ENCODE measurements at regions not wholly inside any gene's neighbourhood (a gene's known extent, or its start where the extent isn't known, plus 50 kb on each side); places are given as distances from the start of the nearest gene placed in this dataset.
"Not testable (repeated sequence)": the region's sequence is repeated elsewhere in the genome, so short reads cannot be mapped to it uniquely, and the experiment has no call there.

DNA sequence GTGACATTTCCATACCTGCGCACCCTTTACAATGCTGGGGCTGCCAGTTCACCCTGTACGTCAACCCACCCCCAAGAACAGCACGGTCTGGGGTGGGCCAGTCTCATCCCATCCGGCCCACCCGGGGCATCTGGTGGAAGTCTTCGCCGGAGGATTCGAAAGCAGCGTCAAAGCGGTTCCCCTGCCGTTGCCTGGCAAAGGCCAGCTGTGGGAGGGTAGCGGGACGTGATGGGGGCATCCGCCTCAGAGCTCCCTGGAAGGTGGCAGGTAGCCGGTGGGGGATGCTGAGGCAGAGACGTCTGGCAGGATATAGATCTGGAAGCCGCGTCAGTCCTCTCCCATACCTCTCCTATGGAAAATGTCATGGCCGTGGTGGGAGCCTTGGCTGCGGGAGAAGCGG is 749.1 kb upstream of the DEFB115 start:
- DNase-seq (ENCODE audit: low read depth in 2 of 2) = not testable (repeated sequence)

DNA sequence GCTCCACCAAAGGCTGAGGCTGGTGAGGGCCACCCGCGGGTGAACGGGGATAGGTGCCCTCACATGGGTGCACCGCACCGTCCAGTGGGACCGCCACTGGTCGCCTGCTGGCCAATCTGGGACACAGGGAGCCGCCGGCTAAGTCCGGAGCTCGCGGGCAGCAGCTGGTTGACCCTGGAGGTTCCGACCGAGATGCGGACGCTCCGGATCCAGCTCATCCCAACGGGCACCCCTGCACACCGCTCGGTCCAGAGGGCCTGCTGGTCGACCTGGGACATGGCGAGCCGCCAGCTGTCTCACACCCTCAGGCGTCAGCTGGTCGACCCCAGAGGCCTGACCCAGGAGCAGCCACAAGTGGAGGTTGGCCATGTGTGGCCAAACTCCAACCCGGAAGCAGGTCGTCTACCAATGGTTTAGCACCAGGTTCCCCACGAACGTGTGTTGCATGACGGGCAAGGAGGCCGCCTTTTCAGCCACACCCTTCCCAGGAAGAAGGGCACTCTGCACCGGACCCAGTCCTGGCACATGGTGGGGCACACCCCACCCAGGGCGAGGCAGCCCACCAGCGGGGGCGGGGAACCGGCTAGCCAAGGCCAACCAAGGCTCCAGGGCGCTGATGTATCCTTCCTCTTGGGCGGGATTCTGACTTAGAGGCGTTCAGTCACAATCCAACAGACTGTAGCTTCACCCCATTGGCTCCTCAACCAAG is 746.0 kb upstream of the DEFB115 start:
- DNase-seq (ENCODE audit: low read depth in 2 of 2) = no peak

DNA sequence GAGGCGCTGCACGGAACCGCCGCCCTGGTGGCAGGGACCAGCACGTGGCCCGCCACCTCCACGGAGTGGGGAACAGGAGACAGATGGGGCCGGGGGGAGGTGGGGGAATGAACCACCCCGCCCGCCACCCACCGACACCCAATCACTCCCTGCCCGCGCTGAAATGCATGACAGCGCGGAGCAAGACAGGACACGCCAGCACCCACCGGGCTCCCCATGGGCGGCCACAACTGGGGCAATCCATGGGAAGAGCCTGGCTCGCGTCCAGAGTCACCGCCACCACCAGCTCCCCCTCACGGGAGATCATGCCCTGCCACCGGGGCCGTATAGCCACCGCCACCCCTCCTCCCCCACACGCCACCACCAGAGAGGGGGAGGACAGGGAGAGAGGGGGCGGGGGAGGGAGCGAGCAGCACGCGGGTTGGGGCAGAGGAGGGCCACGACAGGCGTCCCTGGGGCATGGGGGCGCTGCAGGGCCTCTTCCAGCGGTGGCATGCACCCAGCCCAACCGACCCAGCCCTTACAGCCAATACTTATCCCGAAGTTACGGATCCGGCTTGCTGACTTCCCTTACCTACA is 744.3 kb upstream of the DEFB115 start:
- DNase-seq (ENCODE audit: low read depth in 2 of 2) = no peak

DNA sequence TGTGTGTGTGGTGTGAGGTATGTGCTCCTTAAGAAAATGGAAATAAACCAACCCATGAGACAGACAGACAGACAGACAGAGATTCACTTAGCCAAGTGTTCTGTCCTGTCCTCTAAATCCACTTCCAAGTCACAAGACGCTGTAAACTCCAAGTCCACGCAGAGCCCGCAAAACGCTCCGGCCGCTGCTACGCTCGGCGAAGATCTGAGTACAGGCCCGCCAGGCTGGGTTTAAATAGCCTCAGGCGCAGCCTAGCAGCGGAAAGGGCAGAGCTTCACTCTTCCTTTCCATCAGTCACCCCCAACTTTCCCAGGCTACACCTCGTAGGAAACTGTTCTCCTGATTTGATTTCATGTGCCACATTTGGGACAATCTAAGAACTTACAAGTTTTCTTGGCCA is 741.5 kb upstream of the DEFB115 start:
- not testable (repeated sequence) for DNase-seq (ENCODE audit: low read depth in 2 of 2)

DNA sequence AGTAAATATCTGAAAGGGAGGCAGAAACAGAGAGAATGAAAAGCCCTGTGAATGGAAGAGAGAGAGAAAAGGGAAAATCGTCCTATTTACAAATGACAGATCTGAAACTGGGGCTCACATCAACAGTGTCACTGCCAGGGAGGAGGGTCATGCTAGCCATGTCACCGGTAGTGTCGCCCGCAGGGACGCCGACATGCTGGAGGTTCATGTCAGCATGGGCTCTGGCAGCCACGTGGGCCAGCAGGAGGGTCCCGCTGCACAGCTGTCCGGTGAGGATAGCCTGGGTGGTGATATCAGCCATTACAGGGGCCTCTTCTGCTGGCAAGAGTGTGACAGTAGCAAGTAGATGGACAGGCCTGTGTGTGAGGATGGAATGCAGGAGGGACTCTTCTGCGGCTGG is 738.6 kb upstream of the DEFB115 start:
- not testable (repeated sequence) for DNase-seq (ENCODE audit: low read depth in 2 of 2)

DNA sequence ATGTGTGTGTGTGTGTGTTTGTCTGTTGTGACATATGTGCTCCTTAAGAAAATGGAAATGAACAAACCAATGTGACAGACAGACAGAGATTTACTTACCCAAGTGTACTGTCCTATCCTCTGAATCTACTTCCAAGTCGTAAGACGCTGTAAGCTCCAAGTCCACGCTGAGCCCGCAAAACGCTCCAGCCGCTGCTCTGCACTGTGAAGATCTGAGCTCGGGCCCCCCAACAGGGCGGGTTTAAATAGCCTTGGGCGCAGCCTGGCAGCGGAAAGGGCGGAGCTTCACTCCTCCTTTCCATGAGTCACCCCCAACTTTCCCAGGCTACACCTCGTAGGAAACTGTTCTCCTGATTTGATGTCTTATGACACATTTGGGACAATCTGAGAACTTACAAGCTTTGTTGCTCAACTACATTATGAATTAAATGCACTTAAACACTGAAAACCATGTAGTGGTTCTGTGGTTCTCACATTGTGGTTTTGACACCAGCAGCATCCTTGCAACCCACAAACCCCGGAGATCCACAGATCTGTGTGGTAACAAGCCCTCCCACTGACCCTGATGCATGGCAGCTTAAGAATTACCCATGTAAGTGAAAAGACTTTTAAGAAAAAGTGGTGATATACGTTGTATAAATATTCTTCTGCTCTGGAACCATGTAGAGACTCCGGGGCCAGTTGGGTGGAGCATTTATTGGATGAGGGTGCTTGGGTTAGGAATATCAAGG is 735.6 kb upstream of the DEFB115 start:
- not testable (repeated sequence) for DNase-seq (ENCODE audit: low read depth in 2 of 2)

DNA sequence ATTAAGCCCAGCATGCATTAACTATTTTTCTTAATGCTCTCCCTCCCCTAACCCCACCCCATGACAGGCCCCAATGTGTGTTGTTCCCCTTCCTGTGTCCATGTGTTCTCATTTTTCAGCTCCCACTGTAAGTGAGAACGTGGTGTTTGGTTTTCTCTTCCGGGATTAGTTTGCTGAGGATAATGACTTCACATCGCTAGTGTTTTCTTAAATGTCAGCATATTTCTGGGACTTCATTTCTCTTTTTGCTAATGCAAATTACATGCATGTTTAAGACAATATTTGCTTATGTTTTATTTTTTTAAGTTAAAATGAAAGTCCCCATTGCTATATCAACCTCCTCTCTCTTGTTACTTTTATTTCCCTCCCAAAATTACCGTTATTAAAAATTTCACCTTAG is 733.3 kb upstream of the DEFB115 start:
- DNase-seq (ENCODE audit: low read depth in 2 of 2) = not testable (repeated sequence)

DNA sequence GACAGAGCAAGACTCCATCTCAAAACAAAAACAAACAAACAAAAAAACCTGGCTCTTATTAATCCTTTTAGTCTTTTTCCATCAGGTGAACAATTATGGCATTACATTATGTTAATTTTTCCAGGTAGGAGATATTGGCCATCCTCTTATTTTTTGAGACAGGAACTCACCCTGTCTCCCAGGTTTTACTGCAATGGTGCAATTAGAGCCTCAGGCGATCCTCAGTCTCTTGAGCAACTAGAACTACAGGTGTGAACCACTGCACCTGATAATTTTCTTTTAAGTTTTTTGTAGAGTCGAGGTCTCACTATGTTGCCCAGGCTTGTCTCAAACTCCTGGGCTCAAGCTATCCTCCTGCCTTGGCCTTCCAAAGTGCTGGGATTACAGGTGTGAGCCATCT is 732.7 kb upstream of the DEFB115 start:
- DNase-seq (ENCODE audit: low read depth in 2 of 2) = not testable (repeated sequence)

DNA sequence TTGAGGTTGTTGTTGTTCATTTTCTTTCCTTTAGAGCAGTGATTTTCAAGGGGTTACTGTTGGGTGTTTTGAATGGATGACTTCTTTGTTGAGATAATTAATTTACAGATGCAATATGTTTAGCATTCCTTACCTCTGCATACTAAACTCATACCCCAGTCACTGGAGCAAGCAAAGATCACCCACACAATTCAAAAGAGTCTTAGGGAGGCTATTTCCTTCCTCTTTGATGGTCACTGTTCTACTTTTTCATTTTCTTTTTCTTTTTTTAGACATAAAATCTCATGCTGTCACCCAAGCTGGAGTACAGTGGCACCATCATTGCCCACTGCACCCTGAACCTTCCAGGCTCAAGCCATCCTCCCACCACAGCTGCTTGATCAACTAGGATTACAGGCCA is 723.8 kb upstream of the DEFB115 start:
- not testable (repeated sequence) for DNase-seq (ENCODE audit: low read depth in 2 of 2)

DNA sequence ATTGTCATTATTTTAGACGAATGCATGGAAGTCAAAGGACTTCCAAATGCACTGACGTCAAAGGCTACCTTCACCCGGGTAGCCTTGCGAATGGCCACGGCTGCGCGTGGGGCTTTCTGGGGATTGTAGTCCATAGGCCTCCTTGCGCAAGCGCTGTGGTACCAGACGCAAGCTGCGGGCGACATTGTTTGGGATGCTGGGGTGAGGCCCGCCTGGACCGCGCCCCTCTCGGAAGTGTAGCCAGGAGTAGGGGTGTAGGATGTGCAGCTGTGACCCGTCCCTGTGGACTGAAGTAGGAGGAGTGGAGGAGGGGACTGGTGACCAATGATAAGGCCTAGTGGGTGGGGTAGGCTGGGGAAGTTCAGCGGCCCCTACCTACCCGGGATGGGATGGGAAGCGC is 720.0 kb upstream of the DEFB115 start:
- DNase-seq (ENCODE audit: low read depth in 2 of 2) = not testable (repeated sequence)

DNA sequence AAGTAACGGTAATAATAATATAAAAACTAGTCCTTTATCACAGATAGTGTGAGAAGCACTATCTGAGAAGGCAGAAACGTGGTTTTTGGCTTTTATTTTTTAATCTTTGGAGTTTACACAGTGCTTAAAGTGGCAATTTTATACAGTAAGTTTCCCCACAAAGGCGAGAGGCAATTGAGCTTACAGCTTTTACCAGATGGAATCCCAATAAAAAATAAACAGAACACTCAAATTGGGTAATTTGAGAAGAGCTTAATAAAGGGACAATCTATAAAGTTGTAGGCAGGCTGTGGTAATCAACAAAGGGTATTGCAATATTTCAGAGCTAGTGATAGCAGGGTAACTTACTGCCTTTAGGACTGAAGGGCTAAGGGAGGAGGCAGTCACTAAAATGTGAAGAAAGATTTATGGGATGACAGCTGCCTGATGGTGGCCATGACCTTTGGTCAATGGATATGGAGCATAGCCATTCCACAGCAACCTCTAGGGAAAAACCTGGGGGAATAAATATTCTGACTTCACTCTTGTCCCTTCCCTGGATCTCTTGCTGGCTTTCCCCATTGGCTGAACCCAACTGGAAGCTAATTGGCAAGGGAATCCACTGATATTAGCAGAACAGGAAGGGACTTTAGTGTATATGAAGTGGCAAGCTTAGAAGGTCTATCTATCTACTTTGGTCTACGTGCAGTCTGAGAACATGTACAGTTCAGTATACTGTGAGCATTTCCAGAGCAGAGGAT is 717.0 kb upstream of the DEFB115 start:
- DNase-seq (ENCODE audit: low read depth in 2 of 2) = not testable (repeated sequence)

DNA sequence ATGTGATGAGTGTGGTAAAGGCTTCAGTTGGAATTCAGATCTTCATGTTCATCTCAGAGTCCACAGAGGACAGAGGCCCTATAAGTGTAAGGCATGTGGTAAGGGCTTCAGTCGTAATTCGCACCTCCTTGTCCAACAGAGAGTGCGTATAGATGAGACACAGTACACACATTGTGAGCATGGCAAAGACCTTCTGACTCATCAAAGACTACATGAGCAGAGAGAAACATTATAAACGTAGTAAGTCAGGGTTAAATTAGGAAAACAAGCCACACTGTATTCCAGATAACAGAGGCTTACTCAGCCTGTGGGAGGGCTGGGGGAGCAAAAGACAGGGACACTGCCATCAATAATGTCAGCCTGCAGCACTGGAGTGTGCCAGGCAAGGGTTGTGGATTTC is 706.2 kb upstream of the DEFB115 start:
- DNase-seq (ENCODE audit: low read depth in 2 of 2) = not testable (repeated sequence)

DNA sequence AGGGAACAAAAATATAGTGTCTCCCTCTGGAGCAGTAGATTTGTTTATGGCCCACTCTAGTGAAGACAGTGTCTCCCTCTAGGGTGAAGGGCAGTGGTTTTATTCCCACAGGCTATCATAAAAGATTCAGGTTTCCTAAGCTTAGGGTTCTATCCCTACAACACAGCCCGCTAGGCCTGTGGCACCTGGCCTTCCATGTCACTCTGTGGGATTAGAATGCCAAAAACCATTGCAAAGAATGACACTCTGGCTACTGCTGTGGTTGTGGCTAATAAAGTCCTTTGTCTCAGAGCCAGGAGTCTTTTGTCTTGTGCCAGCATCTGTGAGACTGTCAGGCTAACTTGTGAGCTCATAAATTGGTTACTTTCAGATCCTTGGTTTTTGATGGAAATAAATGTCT is 700.7 kb upstream of the DEFB115 start:
- DNase-seq (ENCODE audit: low read depth in 2 of 2) = not testable (repeated sequence)

DNA sequence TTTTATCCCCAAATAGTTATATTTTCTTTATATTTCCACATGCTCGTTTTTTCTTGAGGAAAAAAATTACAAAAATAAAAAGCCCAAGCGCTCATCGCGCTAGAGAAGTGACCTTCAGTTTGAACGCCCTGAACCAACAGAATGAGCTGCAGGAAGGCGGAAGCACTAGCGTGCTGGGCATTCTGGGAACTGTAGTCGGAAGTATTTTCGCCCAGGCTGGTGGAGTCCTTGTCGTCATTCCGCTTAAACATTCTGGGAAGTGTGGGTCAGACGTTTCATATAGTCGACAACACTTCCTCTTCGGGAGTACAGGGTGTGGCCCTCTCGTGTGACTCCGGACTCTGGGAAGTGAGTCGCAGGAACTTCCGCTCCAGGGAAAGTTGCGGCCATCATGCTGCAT is 692.4 kb upstream of the DEFB115 start:
- DNase-seq (ENCODE audit: low read depth in 2 of 2) = not testable (repeated sequence)

DNA sequence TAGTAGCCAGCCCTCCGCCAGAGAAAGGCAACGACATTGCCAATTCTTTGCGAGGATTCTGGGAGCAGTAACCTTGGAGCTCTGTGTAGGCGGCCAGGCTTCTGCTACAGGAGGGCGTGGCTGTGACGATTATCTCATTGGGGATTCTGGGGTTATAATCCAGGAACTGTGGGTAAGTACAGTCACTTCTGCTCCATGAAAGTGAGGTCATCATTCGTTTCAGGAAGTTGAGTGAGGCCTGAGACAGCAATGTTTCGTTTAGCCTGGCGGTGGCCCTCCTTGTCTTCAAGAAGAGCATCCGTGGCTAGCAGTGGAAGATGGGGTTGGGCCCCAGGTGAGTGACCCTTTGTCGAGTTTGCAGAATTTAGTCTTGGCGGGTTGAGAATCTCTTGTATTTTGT is 687.6 kb upstream of the DEFB115 start:
- DNase-seq (ENCODE audit: low read depth in 2 of 2) = not testable (repeated sequence)

DNA sequence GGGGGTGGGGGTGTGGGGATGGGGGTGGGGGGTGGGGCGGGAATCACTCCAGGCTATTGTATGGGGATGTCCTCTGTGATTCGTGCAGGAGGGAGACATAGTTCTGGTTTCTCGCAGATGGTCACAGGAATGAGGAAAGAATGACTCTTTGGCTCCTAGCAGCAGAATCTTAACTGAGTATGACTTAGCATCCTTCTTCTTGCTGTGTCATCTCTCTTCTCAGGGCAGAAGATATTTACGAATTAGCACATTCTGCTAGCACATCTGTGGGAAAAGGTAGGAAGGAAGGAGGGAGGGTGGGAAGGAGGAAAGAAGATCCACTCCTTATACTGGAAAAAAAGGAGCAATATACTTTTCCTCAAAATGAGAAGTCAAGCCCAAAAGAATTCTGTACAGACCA is 686.8 kb upstream of the DEFB115 start:
- not testable (repeated sequence) for DNase-seq (ENCODE audit: low read depth in 2 of 2)

DNA sequence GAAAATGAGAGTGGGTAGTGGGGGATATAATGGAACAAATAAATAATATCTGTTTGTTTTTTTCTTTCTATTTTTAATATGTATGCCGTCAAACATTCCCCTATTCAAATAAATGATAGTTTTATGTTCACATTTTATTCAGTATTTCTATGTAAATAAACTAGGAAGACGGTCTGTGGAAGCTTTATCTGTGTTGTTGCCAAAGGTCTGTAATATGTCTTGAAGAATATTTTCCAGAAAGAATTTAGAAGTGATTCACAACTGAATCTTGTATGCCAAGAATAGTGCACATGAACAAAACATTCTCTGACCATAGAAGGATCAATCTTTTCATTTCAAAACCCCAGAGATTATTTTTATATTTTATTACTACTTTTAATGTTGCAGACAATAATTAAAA is 683.1 kb upstream of the DEFB115 start:
- not testable (repeated sequence) for DNase-seq (ENCODE audit: low read depth in 2 of 2)

DNA sequence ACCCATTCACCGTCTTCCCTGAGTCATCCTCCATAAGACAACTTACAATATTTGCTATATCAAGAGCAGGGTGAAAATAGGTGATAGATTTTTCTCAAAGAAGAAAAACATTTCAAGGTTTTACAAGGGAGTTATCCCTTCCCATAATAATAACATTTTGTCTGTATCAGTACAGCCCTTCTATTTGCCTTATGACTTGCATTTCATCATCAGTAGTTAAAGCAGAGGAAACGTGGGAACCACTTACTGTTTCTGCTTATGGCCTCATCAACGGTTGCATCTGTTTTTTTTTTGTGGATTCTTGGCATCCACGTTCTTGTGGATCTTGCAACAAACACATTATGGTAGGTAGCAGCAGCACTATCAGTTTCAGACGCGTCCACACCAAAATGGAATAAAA is 678.4 kb upstream of the DEFB115 start:
- not testable (repeated sequence) for DNase-seq (ENCODE audit: low read depth in 2 of 2)

DNA sequence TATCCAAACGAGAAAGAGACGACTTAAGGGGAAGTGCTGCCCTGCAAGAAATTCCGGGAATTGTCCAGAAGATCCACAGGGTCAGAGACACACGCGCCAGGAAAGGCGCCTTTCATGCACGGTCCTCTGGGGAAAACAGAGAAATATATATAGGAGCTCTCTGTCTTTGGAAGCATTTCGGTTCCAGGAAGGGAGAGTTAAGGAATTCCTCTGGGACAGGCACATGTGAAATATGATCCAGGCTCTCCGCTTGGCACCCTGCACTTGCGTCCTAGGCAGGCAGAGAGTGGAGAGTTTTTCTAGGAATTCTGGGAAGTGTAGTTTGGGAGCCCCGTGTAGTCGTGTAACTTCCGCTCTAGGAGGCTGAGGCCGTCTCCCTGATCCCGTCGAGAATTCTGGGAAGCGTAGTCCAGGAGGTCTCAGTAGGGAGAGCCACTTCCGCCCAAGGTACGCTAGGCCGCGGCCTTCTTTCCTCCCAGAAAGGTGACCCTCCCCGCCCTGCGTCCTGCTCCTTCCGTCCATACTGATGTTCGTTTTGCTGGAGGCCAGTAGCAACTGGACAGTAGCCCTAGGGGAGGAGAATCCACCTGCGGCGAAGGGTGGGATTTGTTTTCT is 677.5 kb upstream of the DEFB115 start:
- not testable (repeated sequence) for DNase-seq (ENCODE audit: low read depth in 2 of 2)

DNA sequence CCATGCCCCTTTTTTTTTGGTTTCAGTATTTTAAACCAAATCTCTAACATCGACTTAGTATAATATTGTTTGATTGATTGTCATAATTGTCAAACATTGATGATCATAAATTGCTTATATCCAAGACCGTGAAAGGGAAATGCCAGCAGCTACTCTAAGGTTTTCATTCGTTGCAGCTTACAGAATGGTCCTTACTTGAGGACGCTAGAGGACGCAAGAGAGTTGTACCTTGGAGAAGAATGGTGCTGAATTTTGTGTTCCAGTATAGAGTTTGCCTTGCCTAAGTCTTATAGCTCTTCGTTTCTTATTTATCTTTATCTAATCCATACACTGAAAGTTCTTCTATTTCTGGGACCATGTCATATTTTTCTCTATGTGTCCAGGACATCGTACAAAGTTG is 675.6 kb upstream of the DEFB115 start:
- DNase-seq (ENCODE audit: low read depth in 2 of 2) = not testable (repeated sequence)

DNA sequence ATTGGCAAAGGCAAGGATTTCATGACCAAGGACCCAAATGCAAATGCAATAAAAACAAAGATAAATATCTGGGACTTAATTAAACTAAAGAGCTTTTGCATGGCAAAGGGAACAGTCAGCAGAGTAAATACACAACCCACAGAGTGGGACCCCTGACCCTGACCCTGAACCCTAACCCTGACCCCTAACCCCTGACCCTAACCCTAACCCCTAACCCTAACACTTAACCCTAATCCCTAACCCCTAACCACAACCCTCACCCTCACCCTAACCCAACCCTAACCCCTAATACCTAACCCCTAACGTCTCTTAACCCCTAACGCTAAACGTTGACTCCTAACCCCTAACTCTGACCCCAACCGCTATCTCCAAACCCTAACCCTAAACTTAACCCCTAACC is 673.1 kb upstream of the DEFB115 start:
- not testable (repeated sequence) for DNase-seq (ENCODE audit: low read depth in 2 of 2)
